Colonic mucosa (tissue), 4 donors: ENCODE measurements at regions not wholly inside any gene's neighbourhood (a gene's known extent, or its start where the extent isn't known, plus 50 kb on each side); places are given as distances from the start of the nearest gene placed in this dataset.

Experiments
- DNase-seq: peaks from one replicate; pipeline ENCODE4 v3.0.0-alpha.2; 2020
- H3K27ac ChIP-seq: fragments of 200-600 bp; one replicate; pipeline ENCODE4 v1.8.0; 2021
- H3K27me3 ChIP-seq: fragments of 200-600 bp; one replicate; pipeline ENCODE4 v1.8.0; 2021
- H3K36me3 ChIP-seq: fragments of 200-600 bp; one replicate; pipeline ENCODE4 v1.8.0; 2021
- H3K4me1 ChIP-seq: fragments of 200-600 bp; one replicate; pipeline ENCODE4 v1.8.0; 2021; ENCODE audit warnings: mild to moderate bottlenecking
- H3K4me3 ChIP-seq: fragments of 200-600 bp; one replicate; pipeline ENCODE4 v1.8.0; 2021
- H3K9ac ChIP-seq, 2 donors: one replicate each; pipeline ENCODE4 v1.7.0; 2013; ENCODE audit warnings: control low read depth in 2 of 2, low read depth in 2 of 2, low read length in 2 of 2
- H3K9me3 ChIP-seq: fragments of 200-600 bp; one replicate; pipeline ENCODE4 v1.8.0; 2021
- CTCF ChIP-seq: fragments of 200-600 bp; IDR thresholded peaks from one replicate; pipeline ENCODE4 v1.8.0; 2022; ENCODE audit warnings: antibody characterized with exemption, mild to moderate bottlenecking
- intact Hi-C: fragments of 100-400 bp; cut with DNase I; formaldehyde crosslinking; loops from one replicate; pipeline ENCODE4 v1.14.1; 2022
- donor health status: healthy.
- donor health status: DM: no; HTN: no; CAD: no.
- donor health status: DM: no; HTN: no; CAD: no.

GRCh38 chr12:125373375-125373774, 308.1 kb downstream of the AACS start:
- DNase-seq: no peak
- Histone ChIP-seq H3K9me3 (no peaks in the 10 kb centered on the region), H3K9ac (no peak overlapping the region), H3K27ac (no peak overlapping the region), H3K27me3 (no peaks in the 10 kb centered on the region), H3K4me3 (no peak overlapping the region), H3K36me3 (no peaks in the 10 kb centered on the region), H3K4me1 (no peaks in the 10 kb centered on the region)
- intact Hi-C loops: no loop called here
- TF ChIP-seq CTCF: no peak

- no peak for TF ChIP-seq CTCF
- DNase-seq: no peak
- Histone ChIP-seq H3K4me1 (no peaks in the 10 kb centered on the region), H3K4me3 (no peak overlapping the region), H3K9me3 (no peaks in the 10 kb centered on the region), H3K27ac (no peak overlapping the region), H3K9ac (no peak overlapping the region), H3K27me3 (no peaks in the 10 kb centered on the region), H3K36me3 (no peaks in the 10 kb centered on the region)
- intact Hi-C loops: no loop called here
Measured at GRCh38 chr12:125376422-125376821, 311.2 kb downstream of the AACS start.

- Histone ChIP-seq H3K9ac (no peak overlapping the region), H3K9me3 (no peaks in the 10 kb centered on the region), H3K4me3 (no peak overlapping the region), H3K27me3 (no peaks in the 10 kb centered on the region), H3K4me1 (no peaks in the 10 kb centered on the region), H3K27ac (no peak overlapping the region), H3K36me3 (no peaks in the 10 kb centered on the region)
- no peak for DNase-seq
- intact Hi-C loops: no loop called here
- no peak for TF ChIP-seq CTCF
Measured at GRCh38 chr12:125377093-125377492, 311.9 kb downstream of the AACS start.

- intact Hi-C loops: no loop called here
- Histone ChIP-seq H3K9me3 (no peaks in the 10 kb centered on the region), H3K27me3 (no peaks in the 10 kb centered on the region), H3K4me1 (no peaks in the 10 kb centered on the region), H3K27ac (no peak overlapping the region), H3K9ac (no peak overlapping the region), H3K4me3 (no peak overlapping the region), H3K36me3 (no peaks in the 10 kb centered on the region)
- DNase-seq: no peak
- no peak for TF ChIP-seq CTCF
Measured at GRCh38 chr12:125381373-125381772, 316.1 kb downstream of the AACS start.

GRCh38 chr12:125382926-125383325, 317.7 kb downstream of the AACS start:
- intact Hi-C loops: no loop called here
- H3K4me3 ChIP-seq: no peak overlapping the region
- no peaks in the 10 kb centered on the region for H3K4me1 ChIP-seq
- H3K9me3 ChIP-seq: no peaks in the 10 kb centered on the region
- no peak overlapping the region for H3K27ac ChIP-seq
- no peak for TF ChIP-seq CTCF
- H3K27me3 ChIP-seq: no peaks in the 10 kb centered on the region
- DNase-seq: no peak
- no peaks in the 10 kb centered on the region for H3K36me3 ChIP-seq
- H3K9ac ChIP-seq: no peak overlapping the region

- Histone ChIP-seq H3K4me3 (no peak overlapping the region), H3K27me3 (no peaks in the 10 kb centered on the region), H3K9ac (no peak overlapping the region), H3K4me1 (no peaks in the 10 kb centered on the region), H3K9me3 (no peaks in the 10 kb centered on the region), H3K36me3 (no peaks in the 10 kb centered on the region), H3K27ac (no peak overlapping the region)
- TF ChIP-seq CTCF: no peak
- intact Hi-C loops: no loop called here
- DNase-seq: no peak
Measured at GRCh38 chr12:125386652-125387051, 321.4 kb downstream of the AACS start.
